WTC11 (cell line): ENCODE measurements at regions not wholly inside any gene's neighbourhood (a gene's known extent, or its start where the extent isn't known, plus 50 kb on each side); places are given as distances from the start of the nearest gene placed in this dataset.

Experiments
- CREM ChIP-seq: sonication (generic); formaldehyde crosslinking; IDR thresholded peaks from 2 replicates; pipeline ENCODE4 v1.8.1; 2022; ENCODE audit warnings: mild to moderate bottlenecking, missing genetic modification reagents, moderate library complexity
- FOXK1 ChIP-seq: sonication (generic); formaldehyde crosslinking; IDR thresholded peaks from 2 replicates; pipeline ENCODE4 v1.8.0; 2022; ENCODE audit warnings: mild to moderate bottlenecking, moderate library complexity, missing genetic modification reagents
- JUN ChIP-seq: sonication (generic); formaldehyde crosslinking; IDR thresholded peaks from 2 replicates; pipeline ENCODE4 v1.8.0; 2023; ENCODE audit warnings: mild to moderate bottlenecking, missing genetic modification reagents
- MXD4 ChIP-seq: fragments of 250-450 bp; sonication (Bioruptor Pico); IDR thresholded peaks from 2 replicates; pipeline ENCODE4 v1.8.0; 2021; ENCODE audit warnings: mild to moderate bottlenecking, moderate library complexity, borderline replicate concordance
- NFE2L1 ChIP-seq: sonication (generic); formaldehyde crosslinking; IDR thresholded peaks from 2 replicates; pipeline ENCODE4 v1.8.1; 2023; ENCODE audit warnings: missing genetic modification reagents
- NFYB ChIP-seq: sonication (generic); formaldehyde crosslinking; conservative IDR thresholded peaks from 2 replicates; pipeline ENCODE4 v1.8.0; 2022; ENCODE audit warnings: low read depth, missing genetic modification reagents
- NR2C2 ChIP-seq: sonication (generic); formaldehyde crosslinking; IDR thresholded peaks from 2 replicates; pipeline ENCODE4 v1.8.0; 2022; ENCODE audit warnings: mild to moderate bottlenecking, missing genetic modification reagents
- SOX15 ChIP-seq: fragments of 250-450 bp; sonication (Bioruptor Pico); IDR thresholded peaks from 2 replicates; pipeline ENCODE4 v1.9.0; 2021; ENCODE audit warnings: mild to moderate bottlenecking
- TCF7 ChIP-seq: sonication (generic); formaldehyde crosslinking; IDR thresholded peaks from 2 replicates; pipeline ENCODE4 v1.8.0; 2022; ENCODE audit warnings: mild to moderate bottlenecking, low read depth, missing genetic modification reagents, moderate library complexity
- ZNF281 ChIP-seq: sonication (generic); formaldehyde crosslinking; IDR thresholded peaks from 2 replicates; pipeline ENCODE4 v1.8.0; 2023; ENCODE audit warnings: mild to moderate bottlenecking, missing genetic modification reagents
- TF ChIP-seq, protein P1 (sequence below): fragments of 200-600 bp; IDR thresholded peaks from 2 replicates; pipeline ENCODE4 v1.8.0; 2022; ENCODE audit warnings: antibody characterized with exemption
- TF ChIP-seq, protein P2 (sequence below): sonication (generic); formaldehyde crosslinking; IDR thresholded peaks from 2 replicates; pipeline ENCODE4 v1.8.0; 2022; ENCODE audit warnings: mild to moderate bottlenecking, missing genetic modification reagents
- TF ChIP-seq, protein P3 (sequence below): sonication (generic); formaldehyde crosslinking; IDR thresholded peaks from 2 replicates; pipeline ENCODE4 v1.8.1; 2022; ENCODE audit warnings: low read depth, missing genetic modification reagents, borderline replicate concordance
- TF ChIP-seq, protein P4 (sequence below): sonication (generic); formaldehyde crosslinking; IDR thresholded peaks from 2 replicates; pipeline ENCODE4 v1.8.1; 2023; ENCODE audit warnings: mild to moderate bottlenecking, missing genetic modification reagents, moderate library complexity

DNA sequence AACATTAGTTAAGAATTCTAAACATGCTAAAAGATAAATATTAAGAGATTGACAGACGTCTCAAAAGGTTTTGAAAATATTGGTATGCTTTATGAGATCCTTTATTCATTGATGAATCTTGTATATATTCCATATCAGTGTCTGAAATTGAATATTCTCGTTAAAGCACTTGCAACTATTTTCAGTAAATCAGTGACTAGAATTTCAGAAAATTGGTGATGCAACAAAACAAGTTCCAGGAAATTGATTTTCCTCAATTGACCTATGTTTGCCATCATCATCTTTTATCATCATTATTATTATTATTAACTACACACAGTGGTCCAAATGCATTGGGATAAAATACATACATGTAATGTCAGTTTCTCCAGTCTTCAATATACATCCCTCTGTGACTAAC is 453.6 kb downstream of the CCER1 start:
- TF ChIP-seq, protein P1, sequence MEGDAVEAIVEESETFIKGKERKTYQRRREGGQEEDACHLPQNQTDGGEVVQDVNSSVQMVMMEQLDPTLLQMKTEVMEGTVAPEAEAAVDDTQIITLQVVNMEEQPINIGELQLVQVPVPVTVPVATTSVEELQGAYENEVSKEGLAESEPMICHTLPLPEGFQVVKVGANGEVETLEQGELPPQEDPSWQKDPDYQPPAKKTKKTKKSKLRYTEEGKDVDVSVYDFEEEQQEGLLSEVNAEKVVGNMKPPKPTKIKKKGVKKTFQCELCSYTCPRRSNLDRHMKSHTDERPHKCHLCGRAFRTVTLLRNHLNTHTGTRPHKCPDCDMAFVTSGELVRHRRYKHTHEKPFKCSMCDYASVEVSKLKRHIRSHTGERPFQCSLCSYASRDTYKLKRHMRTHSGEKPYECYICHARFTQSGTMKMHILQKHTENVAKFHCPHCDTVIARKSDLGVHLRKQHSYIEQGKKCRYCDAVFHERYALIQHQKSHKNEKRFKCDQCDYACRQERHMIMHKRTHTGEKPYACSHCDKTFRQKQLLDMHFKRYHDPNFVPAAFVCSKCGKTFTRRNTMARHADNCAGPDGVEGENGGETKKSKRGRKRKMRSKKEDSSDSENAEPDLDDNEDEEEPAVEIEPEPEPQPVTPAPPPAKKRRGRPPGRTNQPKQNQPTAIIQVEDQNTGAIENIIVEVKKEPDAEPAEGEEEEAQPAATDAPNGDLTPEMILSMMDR = no peak
- TF ChIP-seq, protein P2, sequence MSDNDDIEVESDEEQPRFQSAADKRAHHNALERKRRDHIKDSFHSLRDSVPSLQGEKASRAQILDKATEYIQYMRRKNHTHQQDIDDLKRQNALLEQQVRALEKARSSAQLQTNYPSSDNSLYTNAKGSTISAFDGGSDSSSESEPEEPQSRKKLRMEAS = no peak
- TF ChIP-seq, protein P3, sequence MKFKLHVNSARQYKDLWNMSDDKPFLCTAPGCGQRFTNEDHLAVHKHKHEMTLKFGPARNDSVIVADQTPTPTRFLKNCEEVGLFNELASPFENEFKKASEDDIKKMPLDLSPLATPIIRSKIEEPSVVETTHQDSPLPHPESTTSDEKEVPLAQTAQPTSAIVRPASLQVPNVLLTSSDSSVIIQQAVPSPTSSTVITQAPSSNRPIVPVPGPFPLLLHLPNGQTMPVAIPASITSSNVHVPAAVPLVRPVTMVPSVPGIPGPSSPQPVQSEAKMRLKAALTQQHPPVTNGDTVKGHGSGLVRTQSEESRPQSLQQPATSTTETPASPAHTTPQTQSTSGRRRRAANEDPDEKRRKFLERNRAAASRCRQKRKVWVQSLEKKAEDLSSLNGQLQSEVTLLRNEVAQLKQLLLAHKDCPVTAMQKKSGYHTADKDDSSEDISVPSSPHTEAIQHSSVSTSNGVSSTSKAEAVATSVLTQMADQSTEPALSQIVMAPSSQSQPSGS (CRISPR knock-in tag) = no peak
- no peak for TF ChIP-seq NFE2L1 (CRISPR knock-in tag)
- TF ChIP-seq TCF7 (CRISPR knock-in tag) = no peak
- no peak for TF ChIP-seq JUN
- TF ChIP-seq SOX15 = no peak
- TF ChIP-seq, protein P4, sequence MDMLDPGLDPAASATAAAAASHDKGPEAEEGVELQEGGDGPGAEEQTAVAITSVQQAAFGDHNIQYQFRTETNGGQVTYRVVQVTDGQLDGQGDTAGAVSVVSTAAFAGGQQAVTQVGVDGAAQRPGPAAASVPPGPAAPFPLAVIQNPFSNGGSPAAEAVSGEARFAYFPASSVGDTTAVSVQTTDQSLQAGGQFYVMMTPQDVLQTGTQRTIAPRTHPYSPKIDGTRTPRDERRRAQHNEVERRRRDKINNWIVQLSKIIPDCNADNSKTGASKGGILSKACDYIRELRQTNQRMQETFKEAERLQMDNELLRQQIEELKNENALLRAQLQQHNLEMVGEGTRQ (CRISPR knock-in tag) = no peak
- TF ChIP-seq NFYB = no peak
- no peak for TF ChIP-seq NR2C2 (CRISPR knock-in tag)
- no peak for TF ChIP-seq CREM (CRISPR knock-in tag)
- no peak for TF ChIP-seq MXD4 (CRISPR knock-in tag)
- no peak for TF ChIP-seq FOXK1 (CRISPR knock-in tag)
- no peak for TF ChIP-seq ZNF281 (CRISPR knock-in tag)
